PC-9 (cell line): ENCODE measurements at regions not wholly inside any gene's neighbourhood (a gene's known extent, or its start where the extent isn't known, plus 50 kb on each side); places are given as distances from the start of the nearest gene placed in this dataset.

ENCODE experiments used
- BruUV-seq: library from RNA; stranded (reverse); fragments of 400-500 nt; replicated peaks from 2 replicates; lab custom pipeline; 2021; lab: Mats Ljungman, UMichigan
- CTCF ChIA-PET: fragments of 300-600 bp; sonication (Branson Sonifier 250); formaldehyde crosslinking; loops from one replicate; lab custom pipeline; 2022; ENCODE audit warnings: antibody characterized with exemption; lab: Charles Lee
- POLR2A ChIA-PET: fragments of 300-600 bp; sonication (Branson Sonifier 250); formaldehyde crosslinking; loops from one replicate; lab custom pipeline; 2022; ENCODE audit warnings: antibody characterized with exemption; ENCODE audit not compliant: unreplicated experiment; lab: Charles Lee
- DNase-seq, 2 experiments: peaks; one replicate each; pipeline versions ENCODE4 v3.0.0 to v3.0.0-alpha.2; 2015 to 2022; ENCODE audit warnings: mixed read lengths in 1 of 2
- H2AFZ ChIP-seq: fragments of 200-600 bp; sonication (generic); 2 replicates; pipeline ENCODE4 v1.8.1; 2017; ENCODE audit warnings: antibody characterized with exemption
- H3F3A ChIP-seq: fragments of 200-600 bp; sonication (generic); 2 replicates; pipeline ENCODE4 v1.8.1; 2017; ENCODE audit warnings: antibody characterized with exemption, mild to moderate bottlenecking, low read depth; ENCODE audit not compliant: insufficient read depth
- H3K27ac ChIP-seq: fragments of 200-600 bp; sonication (generic); 2 replicates; pipeline ENCODE4 v1.6.1; 2016; ENCODE audit warnings: mixed run types
- H3K27me3 ChIP-seq: fragments of 200-600 bp; sonication (generic); 2 replicates; pipeline ENCODE4 v1.6.1; 2016; ENCODE audit warnings: low read depth, mixed run types; ENCODE audit not compliant: insufficient read depth
- H3K36me3 ChIP-seq: fragments of 200-600 bp; sonication (generic); 2 replicates; pipeline ENCODE4 v1.6.1; 2016; ENCODE audit warnings: low read depth, mixed run types
- H3K4me1 ChIP-seq: fragments of 200-600 bp; sonication (generic); replicated peaks from 2 replicates; pipeline ENCODE4 v1.6.1; 2016; ENCODE audit warnings: mixed run types; ENCODE audit not compliant: insufficient read depth
- H3K4me2 ChIP-seq: fragments of 200-600 bp; sonication (generic); 2 replicates; pipeline ENCODE4 v1.6.1; 2017; ENCODE audit warnings: mixed run types
- H3K4me3 ChIP-seq: fragments of 200-600 bp; sonication (generic); 2 replicates; pipeline ENCODE4 v1.6.1; 2016; ENCODE audit warnings: mixed run types
- H3K79me2 ChIP-seq: fragments of 200-600 bp; sonication (generic); 2 replicates; pipeline ENCODE4 v1.6.1; 2017; ENCODE audit warnings: low read depth, mixed run types
- H3K9me2 ChIP-seq: fragments of 200-600 bp; sonication (generic); 2 replicates; pipeline ENCODE4 v1.8.1; 2017; ENCODE audit warnings: mild to moderate bottlenecking; ENCODE audit not compliant: insufficient read depth
- H3K9me3 ChIP-seq: fragments of 200-600 bp; sonication (generic); 2 replicates; pipeline ENCODE4 v1.8.1; 2016; ENCODE audit warnings: low read depth; ENCODE audit not compliant: insufficient read depth
- H4K20me1 ChIP-seq: fragments of 200-600 bp; sonication (generic); 2 replicates; pipeline ENCODE4 v1.8.1; 2017; ENCODE audit not compliant: insufficient read depth
- CTCF ChIP-seq: fragments of 200-600 bp; sonication (generic); conservative IDR thresholded peaks from 2 replicates; pipeline ENCODE4 v1.6.1; 2017; ENCODE audit warnings: mixed run types, antibody characterized with exemption, mild to moderate bottlenecking, moderate library complexity
- EZH2 ChIP-seq: fragments of 200-600 bp; sonication (generic); IDR thresholded peaks from 2 replicates; pipeline ENCODE4 v1.8.0; 2017; ENCODE audit warnings: antibody characterized with exemption, low read depth
- intact Hi-C: fragments of 100-400 bp; cut with micrococcal nuclease; formaldehyde crosslinking; loops from one replicate; pipeline ENCODE4 v1.10.0; 2022; ENCODE audit not compliant: unreplicated experiment

GRCh38 chr7:65254061-65254460 is 119.6 kb upstream of the ZNF92 start:
- no TSS peak for BruUV-seq

GRCh38 chr7:65251851-65252620 is 121.6 kb upstream of the ZNF92 start:
- no peaks in the 10 kb centered on the region for H4K20me1 ChIP-seq
- ChIA-PET POLR2A (no interaction called here), CTCF (no interaction called here)
- DNase-seq: peak in 1 of 2 experiments; percentile 55
- BruUV-seq: no TSS peak
- TF ChIP-seq CTCF: no peak
- no peak for TF ChIP-seq EZH2
- H3K4me2 ChIP-seq: no peak overlapping the region
- H3K36me3 ChIP-seq: no peaks in the 10 kb centered on the region
- H2AFZ ChIP-seq: no peak overlapping the region
- no peaks in the 10 kb centered on the region for H3K4me1 ChIP-seq
- H3K9me2 ChIP-seq: no peaks in the 10 kb centered on the region
- no peaks in the 10 kb centered on the region for H3K79me2 ChIP-seq
- H3K27me3 ChIP-seq: no peaks in the 10 kb centered on the region
- H3F3A ChIP-seq: no peaks in the 10 kb centered on the region
- no peaks in the 10 kb centered on the region; the same call in 1 of the 2 replicates for H3K9me3 ChIP-seq
- intact Hi-C loops: no loop called here
- no peak overlapping the region for H3K4me3 ChIP-seq
- no peak overlapping the region for H3K27ac ChIP-seq

More at GRCh38 chr7:65254061-65254460, 119.6 kb upstream of the ZNF92 start:
- H3K9me3 ChIP-seq: no peaks in the 10 kb centered on the region; the same call in 1 of the 2 replicates
- no peak for TF ChIP-seq CTCF
- no peak for TF ChIP-seq EZH2
- no peaks in the 10 kb centered on the region for H3K79me2 ChIP-seq
- H3K27ac ChIP-seq: no peak overlapping the region
- no peaks in the 10 kb centered on the region for H3K9me2 ChIP-seq
- no peaks in the 10 kb centered on the region for H3K4me1 ChIP-seq
- no peaks in the 10 kb centered on the region for H3F3A ChIP-seq
- intact Hi-C loops: no loop called here
- DNase-seq: no peak
- no peaks in the 10 kb centered on the region for H4K20me1 ChIP-seq
- H3K36me3 ChIP-seq: no peaks in the 10 kb centered on the region
- H3K27me3 ChIP-seq: no peaks in the 10 kb centered on the region
- H3K4me2 ChIP-seq: no peak overlapping the region
- no peak overlapping the region for H2AFZ ChIP-seq
- ChIA-PET CTCF (no interaction called here), POLR2A (no interaction called here)
- H3K4me3 ChIP-seq: no peak overlapping the region

GRCh38 chr7:65250697-65251395 is 122.8 kb upstream of the ZNF92 start:
- TF ChIP-seq CTCF (no peak), EZH2 (no peak)
- H3K27ac ChIP-seq: no peak overlapping the region
- no peak overlapping the region for H3K4me2 ChIP-seq
- BruUV-seq: no TSS peak
- no peak overlapping the region for H3K4me3 ChIP-seq
- H3K79me2 ChIP-seq: no peaks in the 10 kb centered on the region
- H3K36me3 ChIP-seq: no peaks in the 10 kb centered on the region
- no peaks in the 10 kb centered on the region for H3K27me3 ChIP-seq
- no peaks in the 10 kb centered on the region for H3F3A ChIP-seq
- no peaks in the 10 kb centered on the region for H3K9me2 ChIP-seq
- ChIA-PET CTCF (no interaction called here), POLR2A (no interaction called here)
- H4K20me1 ChIP-seq: no peaks in the 10 kb centered on the region
- no peak overlapping the region for H2AFZ ChIP-seq
- intact Hi-C loops: no loop called here
- DNase-seq: no peak
- no peaks in the 10 kb centered on the region; the same call in 1 of the 2 replicates for H3K9me3 ChIP-seq
- H3K4me1 ChIP-seq: no peaks in the 10 kb centered on the region
